Muscle layer of duodenum (tissue), 2 donors: ENCODE measurements at regions not wholly inside any gene's neighbourhood (a gene's known extent, or its start where the extent isn't known, plus 50 kb on each side); places are given as distances from the start of the nearest gene placed in this dataset.
A peak's percentile ranks its signal among the peaks of the same experiment; 100 is the strongest.

Experiments
- H3K27ac ChIP-seq: one replicate; pipeline ENCODE4 v1.7.0; 2013; ENCODE audit warnings: mild to moderate bottlenecking, low read length
- H3K27me3 ChIP-seq: one replicate; pipeline ENCODE4 v1.7.0; 2013; ENCODE audit warnings: low read depth, mild to moderate bottlenecking, control low read depth, low read length
- H3K36me3 ChIP-seq, 2 donors: one replicate each; pipeline ENCODE4 v1.7.0; 2013; ENCODE audit warnings: low read length in 2 of 2, control low read depth in 1 of 2, mild to moderate bottlenecking in 1 of 2; ENCODE audit not compliant: insufficient read depth in 2 of 2, control insufficient read depth in 1 of 2
- H3K4me1 ChIP-seq, 2 donors: one replicate each; pipeline ENCODE4 v1.7.0; 2013; ENCODE audit warnings: low read length in 2 of 2, mild to moderate bottlenecking in 2 of 2, control low read depth in 1 of 2, moderate library complexity in 1 of 2; ENCODE audit not compliant: insufficient read depth in 2 of 2, control insufficient read depth in 1 of 2
- H3K4me3 ChIP-seq, 2 donors: one replicate each; pipeline ENCODE4 v1.7.0; 2013; ENCODE audit warnings: low read length in 2 of 2, low read depth in 1 of 2, mild to moderate bottlenecking in 1 of 2
- H3K9me3 ChIP-seq, 2 donors: one replicate each; pipeline ENCODE4 v1.7.0; 2013; ENCODE audit warnings: low read length in 2 of 2, control low read depth in 1 of 2, mild to moderate bottlenecking in 1 of 2; ENCODE audit not compliant: control insufficient read depth in 1 of 2
- donor health status: healthy.

GRCh38 chr11:104736502-104736901, 161.8 kb downstream of the CASP12 start:
- Histone ChIP-seq H3K27me3 (no peaks in the 10 kb centered on the region), H3K9me3 (no peaks in the 10 kb centered on the region), H3K4me3 (no peak overlapping the region), H3K36me3 (no peaks in the 10 kb centered on the region), H3K27ac (no peak overlapping the region), H3K4me1 (no peaks in the 10 kb centered on the region)

- H3K36me3 ChIP-seq, result no peaks in the 10 kb centered on the region
- no peaks in the 10 kb centered on the region for H3K4me1 ChIP-seq
- H3K27ac ChIP-seq, result no peak overlapping the region
- no peaks in the 10 kb centered on the region for H3K27me3 ChIP-seq
- H3K9me3 ChIP-seq, result no peaks in the 10 kb centered on the region
- no peak overlapping the region for H3K4me3 ChIP-seq
Measured at GRCh38 chr11:104734998-104735397, 163.3 kb downstream of the CASP12 start.

- H3K4me1 ChIP-seq, result no peaks in the 10 kb centered on the region
Measured at GRCh38 chr11:104731890-104732289, 166.4 kb downstream of the CASP12 start.

GRCh38 chr11:104728927-104729326, 169.3 kb downstream of the CASP12 start:
- no peak overlapping the region for H3K4me3 ChIP-seq
- H3K4me1 ChIP-seq, result no peaks in the 10 kb centered on the region
- H3K27me3 ChIP-seq, result no peaks in the 10 kb centered on the region
- no peaks in the 10 kb centered on the region for H3K9me3 ChIP-seq
- no peaks in the 10 kb centered on the region for H3K36me3 ChIP-seq
- H3K27ac ChIP-seq, result no peak overlapping the region

More at GRCh38 chr11:104731890-104732289, 166.4 kb downstream of the CASP12 start:
- no peaks in the 10 kb centered on the region for H3K36me3 ChIP-seq
- H3K9me3 ChIP-seq, result no peaks in the 10 kb centered on the region
- H3K4me3 ChIP-seq, result no peak overlapping the region
- no peak overlapping the region for H3K27ac ChIP-seq
- H3K27me3 ChIP-seq, result no peaks in the 10 kb centered on the region

- Histone ChIP-seq H3K4me3 (no peak overlapping the region), H3K27ac (no peak overlapping the region), H3K36me3 (no peaks in the 10 kb centered on the region), H3K9me3 (peaks cover 0 to 3% of the 10 kb centered on the region in 2 donors), H3K4me1 (no peaks in the 10 kb centered on the region), H3K27me3 (no peaks in the 10 kb centered on the region)
Measured at GRCh38 chr11:104727768-104728167, 170.5 kb downstream of the CASP12 start.

GRCh38 chr11:104727095-104727494, 171.2 kb downstream of the CASP12 start:
- Histone ChIP-seq H3K27ac (no peak overlapping the region), H3K4me1 (no peaks in the 10 kb centered on the region), H3K36me3 (no peaks in the 10 kb centered on the region), H3K27me3 (no peaks in the 10 kb centered on the region), H3K9me3 (peaks cover 0 to 3% of the 10 kb centered on the region in 2 donors), H3K4me3 (no peak overlapping the region)

- Histone ChIP-seq H3K36me3 (no peaks in the 10 kb centered on the region), H3K27me3 (no peaks in the 10 kb centered on the region), H3K4me3 (no peak overlapping the region), H3K9me3 (peaks cover 0 to 3% of the 10 kb centered on the region in 2 donors), H3K27ac (no peak overlapping the region), H3K4me1 (no peaks in the 10 kb centered on the region)
Measured at GRCh38 chr11:104725796-104726408, 172.4 kb downstream of the CASP12 start.

GRCh38 chr11:104713401-104713800, 184.9 kb downstream of the CASP12 start:
- Histone ChIP-seq H3K36me3 (no peaks in the 10 kb centered on the region), H3K27me3 (no peaks in the 10 kb centered on the region), H3K9me3 (no peaks in the 10 kb centered on the region), H3K27ac (no peak overlapping the region), H3K4me3 (no peak overlapping the region), H3K4me1 (no peaks in the 10 kb centered on the region)

- H3K9me3 ChIP-seq, result no peaks in the 10 kb centered on the region
- H3K27ac ChIP-seq, result peak overlapping the region; percentile 42
- H3K4me3 ChIP-seq, result peak overlapping the region in 1 of 2 donors; percentile 38
- no peaks in the 10 kb centered on the region for H3K36me3 ChIP-seq
- H3K27me3 ChIP-seq, result no peaks in the 10 kb centered on the region
- no peaks in the 10 kb centered on the region for H3K4me1 ChIP-seq
Measured at GRCh38 chr11:104705490-104706190, 192.6 kb downstream of the CASP12 start.

- H3K4me1 ChIP-seq, result no peaks in the 10 kb centered on the region
- H3K27me3 ChIP-seq, result no peaks in the 10 kb centered on the region
- peak overlapping the region; percentile 42 for H3K27ac ChIP-seq
- H3K36me3 ChIP-seq, result no peaks in the 10 kb centered on the region
- H3K4me3 ChIP-seq, result no peak overlapping the region
- H3K9me3 ChIP-seq, result no peaks in the 10 kb centered on the region
Measured at GRCh38 chr11:104704888-104705287, 193.4 kb downstream of the CASP12 start.

GRCh38 chr11:104704146-104704830, 194.0 kb downstream of the CASP12 start:
- Histone ChIP-seq H3K9me3 (no peaks in the 10 kb centered on the region), H3K4me1 (no peaks in the 10 kb centered on the region), H3K27ac (no peak overlapping the region), H3K4me3 (no peak overlapping the region), H3K36me3 (no peaks in the 10 kb centered on the region), H3K27me3 (no peaks in the 10 kb centered on the region)
